ENCODE measurements at regions not wholly inside any gene's neighbourhood (a gene's known extent, or its start where the extent isn't known, plus 50 kb on each side); places are given as distances from the start of the nearest gene placed in this dataset.
"Not testable (repeated sequence)": the region's sequence is repeated elsewhere in the genome, so short reads cannot be mapped to it uniquely, and the experiment has no call there.

DNA sequence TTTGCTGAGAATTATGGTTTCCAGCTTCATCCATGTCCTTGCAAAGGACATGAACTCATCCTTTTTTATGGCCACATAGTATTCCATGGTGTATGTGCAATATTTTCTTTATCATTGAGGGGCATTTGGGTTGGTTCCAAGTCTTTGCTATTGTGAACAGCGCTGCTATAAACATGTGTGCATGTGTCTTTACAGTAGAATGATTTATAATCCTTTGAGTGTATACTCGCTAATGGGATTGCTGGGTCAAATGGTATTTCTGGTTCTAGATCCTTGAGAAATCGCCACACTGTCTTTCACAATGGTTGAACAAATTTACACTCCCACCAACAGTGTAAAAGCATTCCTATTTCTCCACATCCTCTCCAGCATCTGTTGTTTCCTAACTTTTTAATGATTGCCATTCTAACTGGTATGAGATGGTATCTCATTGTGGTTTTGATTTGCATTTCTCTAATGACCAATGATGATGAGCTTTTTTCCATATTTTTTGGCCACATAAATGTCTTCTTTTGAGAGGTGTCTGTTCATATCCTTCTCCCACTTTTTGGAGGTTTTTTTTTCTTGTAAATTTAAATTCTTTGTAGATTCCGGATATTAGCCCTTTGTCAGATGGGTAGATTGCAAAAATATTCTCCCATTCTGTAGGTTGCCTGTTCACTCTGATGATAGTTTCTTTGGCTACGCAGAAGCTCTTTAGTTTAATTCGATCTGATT, 180.1 kb downstream of the PLPPR4 start:
- not testable (repeated sequence) for DNase-seq (ENCODE audit: low read depth)

DNA sequence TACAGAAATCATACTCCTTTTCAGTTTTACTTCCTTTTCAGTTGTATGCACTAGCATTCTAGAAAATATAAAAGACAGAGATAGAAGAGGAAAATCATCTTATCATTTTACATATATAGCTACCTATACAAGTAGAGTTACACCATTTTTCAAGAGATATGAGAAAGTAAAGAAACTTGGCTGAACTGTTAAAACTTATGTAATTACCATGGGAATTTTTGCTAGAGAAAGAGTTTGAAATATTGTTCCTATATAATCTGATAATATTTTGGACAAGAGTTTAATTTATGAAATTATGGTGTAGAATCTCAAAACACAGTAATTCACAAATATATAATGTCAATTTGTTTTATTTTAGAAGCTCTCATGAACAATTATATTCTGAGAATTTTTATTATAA, 180.8 kb downstream of the PLPPR4 start:
- DNase-seq (ENCODE audit: low read depth): no peak

- DNase-seq (ENCODE audit: low read depth): no peak
Observed at GRCh38 chr1:99445486-99445885, 181.2 kb downstream of the PLPPR4 start.

DNA sequence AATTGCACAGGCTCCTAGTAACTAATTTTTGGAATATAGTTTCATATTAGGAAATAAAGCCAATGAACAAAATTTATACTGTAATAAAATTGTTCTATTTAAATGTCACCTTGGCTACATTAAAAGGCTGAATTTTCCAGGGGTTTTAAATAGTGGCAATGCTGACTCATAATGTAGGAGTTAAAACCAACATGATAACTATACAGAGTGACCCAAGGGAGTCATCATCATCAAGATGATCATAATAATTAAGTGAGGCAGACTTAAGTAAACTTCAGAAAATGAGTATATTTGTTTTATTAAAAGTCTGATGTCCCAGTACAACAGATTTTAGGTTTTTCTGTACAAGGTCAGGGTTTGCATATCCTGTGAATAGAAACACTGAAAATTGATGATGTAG, 183.4 kb downstream of the PLPPR4 start:
- no peak for DNase-seq (ENCODE audit: low read depth)

GRCh38 chr1:99455760-99456159, 190.2 kb upstream of the PALMD start:
- no peak for DNase-seq (ENCODE audit: low read depth)

- DNase-seq (ENCODE audit: low read depth): no peak
Observed at GRCh38 chr1:99456536-99456935, 189.4 kb upstream of the PALMD start.

DNA sequence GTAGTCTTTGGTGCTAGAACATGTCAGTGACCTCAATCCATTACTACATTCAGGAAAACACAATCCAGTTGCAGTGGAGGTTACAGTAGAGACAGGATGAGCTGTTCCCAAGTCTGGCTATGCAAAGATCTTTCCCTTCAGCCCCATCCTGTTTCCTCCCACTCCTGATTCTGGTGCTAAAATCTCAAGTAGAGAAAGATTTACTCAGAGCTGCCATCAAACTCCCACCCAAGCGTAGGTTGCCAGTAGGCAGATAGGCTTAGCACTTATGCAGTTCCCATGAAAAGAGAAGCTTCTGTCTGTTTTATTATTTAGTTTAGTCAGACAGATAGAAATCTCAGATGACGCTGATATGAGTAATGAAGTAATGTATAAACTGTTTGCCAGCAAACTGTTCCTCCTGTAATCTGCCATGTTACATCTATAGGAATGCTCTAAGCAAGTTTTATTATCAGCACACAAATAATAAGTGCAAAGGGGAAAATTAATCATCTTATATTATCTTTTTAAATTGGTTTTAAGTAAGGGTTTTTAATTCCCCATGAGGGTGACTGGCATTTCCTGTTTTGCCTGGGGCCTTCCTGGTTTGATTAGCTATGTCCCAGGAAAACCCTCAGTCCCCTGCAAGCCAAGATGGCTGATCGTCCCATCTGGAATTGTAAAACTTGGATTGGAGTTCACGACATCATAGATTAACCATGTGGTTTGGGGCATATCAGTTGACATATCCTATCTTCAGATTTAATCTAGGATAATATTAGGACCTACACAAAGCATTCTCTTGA, 188.3 kb upstream of the PALMD start:
- no peak for DNase-seq (ENCODE audit: low read depth)

DNA sequence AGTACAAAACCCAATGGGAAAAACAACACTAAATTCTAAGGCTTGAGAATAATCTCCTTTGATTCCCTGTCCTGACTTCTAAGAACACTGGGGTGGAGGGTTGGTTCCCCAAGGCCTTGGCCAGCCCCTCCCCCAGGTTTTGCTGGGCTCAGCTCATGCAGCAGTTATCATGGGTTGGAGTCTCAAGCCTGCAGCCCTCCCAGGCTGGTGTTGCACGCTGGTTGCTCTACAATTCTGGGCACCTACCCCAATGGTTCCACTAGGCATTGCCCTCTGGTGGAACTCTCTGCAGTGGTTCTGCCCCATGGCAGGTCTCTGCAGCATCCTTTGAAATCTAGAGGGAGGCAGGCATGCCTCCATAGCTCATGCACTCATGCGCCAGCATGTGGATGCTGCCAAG, 184.4 kb upstream of the PALMD start:
- DNase-seq (ENCODE audit: low read depth): no peak

DNA sequence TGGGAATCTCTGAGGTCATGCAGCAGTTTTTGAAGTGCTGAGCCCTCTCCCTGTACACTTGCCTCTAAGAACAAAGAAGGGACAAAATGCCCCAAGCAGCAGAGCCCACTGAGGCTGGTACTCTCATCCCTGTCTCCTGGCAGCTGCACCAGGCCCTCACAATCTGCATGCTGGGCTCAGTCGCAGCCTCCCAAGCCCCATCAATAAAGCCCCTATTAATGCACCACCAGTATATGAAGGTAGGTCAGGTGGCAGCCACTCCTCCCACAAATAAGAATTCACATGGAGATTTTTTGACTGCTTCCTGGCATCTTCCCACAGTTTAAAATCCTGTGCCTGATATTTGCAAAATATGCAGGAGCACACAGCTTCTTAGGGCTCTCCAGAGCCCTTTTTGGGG, 181.2 kb upstream of the PALMD start:
- no peak for DNase-seq (ENCODE audit: low read depth)

- DNase-seq (ENCODE audit: low read depth): peak; percentile 68
Observed at GRCh38 chr1:99465176-99465900, 180.6 kb upstream of the PALMD start.

DNA sequence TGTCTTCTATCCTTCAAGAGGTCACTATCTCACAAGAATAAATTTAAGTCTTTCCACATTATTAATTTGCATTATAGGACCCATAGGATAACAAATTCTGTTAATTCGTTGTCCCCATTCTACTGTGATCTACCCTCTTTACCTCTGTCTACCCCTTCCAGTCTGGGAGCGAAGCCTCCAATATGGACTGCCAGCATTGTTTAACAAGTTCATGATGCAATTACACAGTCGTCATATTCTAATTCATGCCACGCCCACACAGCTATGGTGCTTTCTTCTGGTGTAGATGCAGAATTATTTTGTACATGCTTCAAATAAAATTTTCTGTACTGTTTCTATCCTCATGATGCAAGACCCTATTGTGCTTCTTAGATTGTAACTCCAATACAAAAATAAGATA, 178.3 kb upstream of the PALMD start:
- no peak for DNase-seq (ENCODE audit: low read depth)

DNA sequence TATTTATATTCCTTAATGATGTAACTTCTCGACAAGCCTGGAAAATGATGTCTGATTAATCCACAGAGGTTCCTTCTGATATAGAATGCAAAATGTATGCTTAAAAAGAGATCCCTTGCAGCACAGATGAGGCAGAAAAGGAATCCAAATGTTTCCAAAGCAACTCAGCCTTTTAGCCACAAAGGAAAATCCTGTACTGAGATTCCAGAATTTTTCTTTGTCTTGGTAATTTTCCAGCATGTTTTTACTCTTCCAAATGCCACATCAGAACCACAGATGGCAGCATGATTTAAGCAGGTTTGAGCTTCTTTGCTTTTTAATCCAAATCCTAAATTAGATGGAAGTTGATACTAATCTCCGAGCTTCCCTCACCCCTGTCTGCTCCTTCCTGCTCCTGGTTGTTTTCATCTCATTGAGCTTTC, 176.4 kb upstream of the PALMD start:
- DNase-seq (ENCODE audit: low read depth): no peak

DNA sequence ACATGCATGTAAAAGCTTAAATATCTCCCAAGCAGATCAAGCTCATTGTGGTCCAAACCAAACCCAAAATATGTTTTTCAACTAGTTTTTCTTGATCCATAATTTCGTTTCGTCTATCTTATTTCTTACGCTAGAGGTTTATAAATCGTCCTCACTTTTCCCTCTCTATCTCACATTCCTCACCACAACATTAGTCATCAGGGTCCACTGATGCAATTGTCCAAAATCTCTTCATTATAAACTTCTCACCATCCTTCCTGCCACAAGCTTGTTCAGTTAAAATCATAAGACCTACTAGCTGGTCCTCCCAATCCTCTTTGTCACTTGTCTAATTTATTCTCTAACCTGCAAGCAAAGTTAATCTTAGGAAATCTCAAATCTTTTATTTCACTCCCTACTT, 173.0 kb upstream of the PALMD start:
- no peak for DNase-seq (ENCODE audit: low read depth)

GRCh38 chr1:99474350-99474893, 171.5 kb upstream of the PALMD start:
- DNase-seq (ENCODE audit: low read depth): no peak

DNA sequence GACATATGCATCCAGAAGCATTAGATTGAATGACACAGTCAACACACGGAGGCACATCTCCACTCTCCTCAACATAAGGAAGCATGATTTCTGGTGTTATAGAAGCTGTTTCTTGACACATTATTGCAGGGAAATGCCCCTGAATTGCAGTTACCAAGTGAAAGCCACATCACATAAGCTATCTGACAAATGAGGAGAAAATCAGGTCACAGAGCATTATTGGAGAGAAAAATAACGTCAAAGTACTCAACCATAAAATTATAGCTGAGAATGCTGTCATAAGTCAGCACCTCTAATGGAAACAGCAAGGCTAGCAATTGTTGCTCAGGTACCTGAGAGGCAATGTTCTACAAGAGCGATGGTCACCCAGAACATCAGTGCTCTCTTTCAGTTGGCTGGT, 169.9 kb upstream of the PALMD start:
- DNase-seq (ENCODE audit: low read depth): no peak

- DNase-seq (ENCODE audit: low read depth): peak; percentile 50
Observed at GRCh38 chr1:99481391-99481996, 164.4 kb upstream of the PALMD start.

DNA sequence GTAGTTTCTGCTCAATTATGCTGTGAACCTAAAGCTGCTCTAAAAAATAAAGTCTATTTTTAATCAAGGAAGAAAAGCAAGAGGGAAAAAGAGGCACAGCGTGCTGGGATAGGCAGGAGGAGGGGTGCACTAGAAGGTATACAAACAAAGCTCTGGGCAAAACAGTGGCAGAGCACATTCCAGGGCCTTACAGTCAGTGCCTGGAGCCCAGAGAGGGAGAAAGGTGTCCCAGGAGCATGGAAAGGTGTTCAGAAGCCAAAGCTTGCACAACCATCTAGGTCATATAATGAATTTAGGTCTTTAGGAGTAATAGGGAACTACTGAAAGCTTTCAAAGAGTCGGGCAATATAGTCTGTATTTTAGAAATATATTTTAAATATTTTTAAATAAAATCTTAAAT, 163.6 kb upstream of the PALMD start:
- DNase-seq (ENCODE audit: low read depth): no peak

DNA sequence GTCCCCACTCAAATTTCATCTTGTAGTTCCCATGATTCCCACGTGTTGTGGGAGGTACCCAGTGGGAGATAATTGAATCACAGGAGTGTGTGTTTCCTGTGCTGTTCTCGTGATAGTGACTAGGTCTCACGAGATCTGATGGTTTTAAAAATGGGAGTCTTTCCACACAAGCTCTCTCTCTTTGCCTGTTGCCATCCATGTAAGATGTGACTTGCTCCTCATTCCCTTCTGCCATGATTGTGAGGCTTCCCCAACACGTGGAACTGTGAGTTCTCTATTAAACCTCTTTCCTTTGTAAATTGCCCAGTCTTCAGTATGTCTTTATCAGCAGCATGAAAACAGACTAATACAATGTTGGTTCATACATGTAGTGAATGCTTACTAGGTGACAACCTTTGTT, 163.2 kb upstream of the PALMD start:
- no peak for DNase-seq (ENCODE audit: low read depth)

GRCh38 chr1:99490031-99490430, 155.9 kb upstream of the PALMD start:
- DNase-seq (ENCODE audit: low read depth): no peak

GRCh38 chr1:99496067-99496466, 149.8 kb upstream of the PALMD start:
- no peak for DNase-seq (ENCODE audit: low read depth)

- DNase-seq (ENCODE audit: low read depth): no peak
Observed at GRCh38 chr1:99497690-99498089, 148.2 kb upstream of the PALMD start.

DNA sequence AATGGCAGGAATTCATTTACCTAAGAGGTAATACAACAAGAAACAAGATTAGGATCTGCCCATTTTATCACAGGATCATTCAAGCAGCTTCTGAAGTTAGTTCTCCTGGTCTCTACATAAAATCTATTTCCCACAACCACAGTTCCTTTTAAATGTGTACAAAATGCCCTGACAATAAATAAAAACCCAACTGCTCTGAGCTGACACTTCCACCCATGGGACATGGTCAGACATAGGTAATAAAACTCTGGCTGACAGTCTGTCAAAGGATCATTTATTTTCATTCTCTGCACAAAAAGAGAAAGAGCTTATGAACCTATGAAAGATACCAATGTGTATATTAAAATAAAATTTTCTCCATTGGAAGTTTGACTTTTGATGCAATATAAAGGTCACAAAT, 145.4 kb upstream of the PALMD start:
- no peak for DNase-seq (ENCODE audit: low read depth)
